GM12865 (cell line): ENCODE measurements at regions not wholly inside any gene's neighbourhood (a gene's known extent, or its start where the extent isn't known, plus 50 kb on each side); places are given as distances from the start of the nearest gene placed in this dataset.
"Not testable (repeated sequence)": the region's sequence is repeated elsewhere in the genome, so short reads cannot be mapped to it uniquely, and the experiment has no call there.

Source experiments
- DNase-seq: peaks from one replicate; pipeline ENCODE4 v3.0.0; 2010; ENCODE audit warnings: low read depth
- H3K4me3 ChIP-seq: 2 replicates; pipeline ENCODE4 v1.5.1; 2011; ENCODE audit warnings: mild to moderate bottlenecking, low read depth, low read length, control low read depth
- TF ChIP-seq, protein P1 (sequence below): IDR thresholded peaks from 2 replicates; pipeline ENCODE4 v1.5.1; 2011; ENCODE audit warnings: low read length, control low read depth, low read depth, inconsistent platforms; ENCODE audit not compliant: insufficient read depth; ENCODE audit errors: missing control alignments

DNA sequence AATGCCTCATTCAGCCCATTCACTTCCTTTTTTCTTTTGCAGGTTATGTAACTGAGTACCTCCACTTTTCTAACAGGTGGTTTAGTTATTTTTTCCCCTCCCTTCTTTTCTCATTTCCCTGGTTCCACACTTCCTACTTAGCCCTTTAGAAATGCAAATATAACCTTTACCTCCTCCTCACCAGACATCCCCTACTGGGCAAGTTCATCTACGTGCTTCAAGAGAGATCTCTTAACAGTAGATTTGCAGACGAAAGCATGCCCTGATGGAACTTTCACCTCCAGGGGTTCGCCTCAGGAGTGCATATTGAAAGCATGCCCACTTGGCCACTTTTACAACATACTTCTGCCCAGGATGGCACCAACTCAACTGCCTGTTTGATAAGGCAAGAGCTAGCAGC, 314.1 kb upstream of the LRRC3B start:
- DNase-seq: no peak
- TF ChIP-seq, protein P1, sequence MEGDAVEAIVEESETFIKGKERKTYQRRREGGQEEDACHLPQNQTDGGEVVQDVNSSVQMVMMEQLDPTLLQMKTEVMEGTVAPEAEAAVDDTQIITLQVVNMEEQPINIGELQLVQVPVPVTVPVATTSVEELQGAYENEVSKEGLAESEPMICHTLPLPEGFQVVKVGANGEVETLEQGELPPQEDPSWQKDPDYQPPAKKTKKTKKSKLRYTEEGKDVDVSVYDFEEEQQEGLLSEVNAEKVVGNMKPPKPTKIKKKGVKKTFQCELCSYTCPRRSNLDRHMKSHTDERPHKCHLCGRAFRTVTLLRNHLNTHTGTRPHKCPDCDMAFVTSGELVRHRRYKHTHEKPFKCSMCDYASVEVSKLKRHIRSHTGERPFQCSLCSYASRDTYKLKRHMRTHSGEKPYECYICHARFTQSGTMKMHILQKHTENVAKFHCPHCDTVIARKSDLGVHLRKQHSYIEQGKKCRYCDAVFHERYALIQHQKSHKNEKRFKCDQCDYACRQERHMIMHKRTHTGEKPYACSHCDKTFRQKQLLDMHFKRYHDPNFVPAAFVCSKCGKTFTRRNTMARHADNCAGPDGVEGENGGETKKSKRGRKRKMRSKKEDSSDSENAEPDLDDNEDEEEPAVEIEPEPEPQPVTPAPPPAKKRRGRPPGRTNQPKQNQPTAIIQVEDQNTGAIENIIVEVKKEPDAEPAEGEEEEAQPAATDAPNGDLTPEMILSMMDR: no peak
- H3K4me3 ChIP-seq: no peak overlapping the region

DNA sequence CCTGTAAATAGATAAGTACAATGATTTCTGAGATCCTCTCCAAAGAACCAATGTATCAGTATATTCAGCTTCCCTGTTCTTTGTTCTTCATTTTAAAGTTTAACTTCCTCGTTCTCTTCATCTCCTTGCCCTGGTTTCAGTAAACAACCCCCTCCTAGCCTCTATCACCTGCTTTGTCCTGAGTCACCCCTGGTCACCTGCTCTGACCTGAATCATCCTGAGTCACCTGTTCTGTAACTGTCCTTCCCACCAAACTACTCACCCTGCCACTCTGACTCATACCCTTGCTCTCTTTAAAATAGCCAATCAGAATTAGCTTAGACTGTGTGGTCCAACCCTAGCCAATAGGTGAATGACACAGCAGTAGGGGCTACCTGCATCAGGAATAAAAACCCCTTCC, 313.0 kb upstream of the LRRC3B start:
- not testable (repeated sequence) for DNase-seq, H3K4me3 ChIP-seq

DNA sequence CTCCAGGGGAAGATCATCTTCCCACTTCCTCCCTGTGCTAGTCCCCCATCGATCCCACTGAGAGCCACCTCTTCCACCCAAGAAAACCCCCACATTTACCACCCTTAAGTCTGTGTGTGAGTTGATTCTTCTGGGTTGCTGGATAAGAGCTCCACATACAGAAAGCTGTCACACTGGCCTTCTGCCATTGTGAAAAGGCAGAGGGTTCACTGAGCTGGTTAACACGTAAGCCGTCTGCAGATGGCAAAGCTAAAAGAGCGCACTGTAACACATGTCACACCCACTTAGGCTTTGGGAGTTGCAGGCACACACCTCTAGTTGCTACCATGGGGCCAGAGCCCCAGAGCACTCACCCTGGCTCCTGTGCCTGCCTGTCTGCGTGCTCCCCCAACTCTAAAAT, 309.8 kb upstream of the LRRC3B start:
- no peak for DNase-seq
- no peak overlapping the region for H3K4me3 ChIP-seq
- TF ChIP-seq, protein P1: no peak

DNA sequence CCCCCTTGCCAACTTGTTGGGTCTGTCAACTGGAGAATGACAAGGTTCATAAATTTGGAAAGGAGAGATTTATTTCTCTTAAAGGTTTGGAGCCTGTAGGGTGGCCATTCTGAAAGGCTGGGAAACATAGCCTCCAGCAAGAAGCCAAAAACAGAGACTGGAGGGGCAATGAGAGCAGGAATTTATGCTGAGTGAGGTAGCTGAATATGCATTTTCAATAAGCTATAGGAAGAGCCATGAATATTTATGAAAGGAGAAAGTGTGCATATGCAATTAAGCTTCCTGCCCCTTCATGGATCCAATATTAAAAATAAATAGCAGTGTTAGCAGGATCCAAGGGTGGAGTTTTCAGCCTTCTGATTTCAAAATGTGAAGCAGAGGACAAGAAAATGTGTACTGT, 306.1 kb upstream of the LRRC3B start:
- DNase-seq: no peak
- H3K4me3 ChIP-seq: no peak overlapping the region
- TF ChIP-seq, protein P1: no peak

DNA sequence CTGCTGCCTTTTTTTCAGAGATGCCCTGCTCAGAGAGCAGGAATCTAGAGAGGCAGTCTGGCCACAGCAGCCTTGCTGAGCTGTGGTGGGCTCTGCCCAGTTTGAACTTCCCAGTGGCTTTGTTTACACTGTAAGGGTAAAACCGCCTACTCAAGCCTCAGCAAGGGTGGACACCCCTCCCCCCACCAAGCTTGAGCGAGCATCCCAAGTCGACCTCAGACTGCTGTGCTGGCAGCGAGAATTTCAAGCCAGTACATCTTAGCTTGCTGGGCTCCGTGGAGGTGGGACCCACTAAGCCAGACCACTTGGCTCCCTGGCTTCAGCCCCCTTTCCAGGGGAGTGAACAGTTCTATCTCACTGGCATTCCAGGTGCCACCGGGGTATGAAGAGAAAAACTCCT, 298.8 kb upstream of the LRRC3B start:
- not testable (repeated sequence) for H3K4me3 ChIP-seq, DNase-seq

DNA sequence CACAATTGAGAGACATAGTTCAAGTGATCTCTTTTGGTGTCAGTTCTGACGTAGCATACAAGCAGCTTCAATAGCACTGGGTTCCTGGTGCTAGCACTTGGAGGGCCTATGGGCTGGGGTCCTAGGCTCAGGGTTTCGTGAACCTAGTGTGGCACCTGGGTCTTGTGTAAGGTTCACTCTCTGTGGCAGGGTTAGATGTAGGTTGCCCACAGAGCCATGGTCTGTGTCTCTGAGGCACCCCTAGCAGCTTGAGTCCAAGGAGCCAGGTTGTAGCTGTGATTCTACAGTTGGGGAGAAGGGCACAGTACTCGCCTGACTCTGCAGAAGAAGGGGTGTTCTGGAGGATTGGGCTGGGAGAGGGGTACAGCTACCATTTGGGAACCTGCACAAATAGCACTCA, 282.6 kb upstream of the LRRC3B start:
- TF ChIP-seq, protein P1: no peak
- H3K4me3 ChIP-seq: no peak overlapping the region
- DNase-seq: no peak

DNA sequence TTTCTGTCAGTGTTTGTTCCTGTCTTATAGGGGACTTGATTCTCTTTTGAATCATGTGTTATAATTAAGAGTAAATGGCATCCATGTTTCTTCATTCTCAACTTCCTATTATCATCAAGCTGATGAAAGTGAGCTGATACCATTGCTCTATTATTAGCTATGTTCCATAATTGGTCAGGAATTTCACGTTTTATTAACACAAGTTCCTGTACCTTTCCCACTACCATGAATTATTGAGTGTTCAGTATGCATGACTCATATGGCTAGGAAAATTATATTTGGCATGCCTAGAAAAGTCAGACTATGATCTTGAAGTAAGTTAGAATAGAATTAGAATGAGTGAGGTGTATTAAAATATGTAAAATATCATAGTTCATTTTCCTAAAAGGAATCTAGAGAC, 278.9 kb upstream of the LRRC3B start:
- no peak for DNase-seq
- no peak overlapping the region for H3K4me3 ChIP-seq
- TF ChIP-seq, protein P1: no peak

DNA sequence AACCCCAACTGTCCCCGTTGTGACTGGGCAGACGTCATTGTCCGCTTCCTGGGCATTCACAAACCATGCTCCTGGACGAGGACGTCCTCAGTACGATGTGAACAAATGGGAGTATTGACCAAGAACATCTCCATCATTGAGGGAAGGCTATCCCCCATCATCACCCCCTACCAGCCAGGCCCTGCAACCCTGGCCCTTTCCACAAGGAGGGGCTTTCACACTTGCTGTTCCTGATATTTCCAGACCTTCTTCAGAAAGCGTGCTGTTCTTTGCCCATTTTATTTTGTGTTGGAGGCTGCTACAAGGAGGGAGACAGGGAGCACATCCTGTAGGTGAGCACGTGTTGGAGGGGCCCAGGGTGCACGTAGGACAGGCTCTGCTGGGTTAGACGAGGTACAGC, 277.0 kb upstream of the LRRC3B start:
- TF ChIP-seq, protein P1: no peak
- H3K4me3 ChIP-seq: no peak overlapping the region
- no peak for DNase-seq
